Uterus (tissue), 2 donors: ENCODE measurements at regions not wholly inside any gene's neighbourhood (a gene's known extent, or its start where the extent isn't known, plus 50 kb on each side); places are given as distances from the start of the nearest gene placed in this dataset.

ENCODE experiments used
- CTCF ChIP-seq, 4 experiments: fragments of 200-600 bp in 2 of 4; fragments of 450-650 bp in 2 of 4; sonication (generic) in 2 of 4; IDR thresholded peaks; one replicate each; pipeline ENCODE4 v1.5.1; 2016 to 2019; ENCODE audit warnings: antibody characterized with exemption in 4 of 4, mild to moderate bottlenecking in 2 of 4, moderate library complexity in 1 of 4
- POLR2A ChIP-seq, 2 donors: fragments of 450-650 bp; IDR thresholded peaks; one replicate each; pipeline ENCODE4 v1.6.1; 2016; ENCODE audit warnings: antibody characterized with exemption in 2 of 2, mild to moderate bottlenecking in 1 of 2, moderate library complexity in 1 of 2

GRCh38 chr5:111977436-111977829 lies 220.4 kb upstream of the NREP start:
- TF ChIP-seq CTCF (IDR thresholded peaks at IDR 0.05) (no peak), POLR2A (IDR thresholded peaks at IDR 0.05) (no peak)
